Subcutaneous abdominal adipose tissue (tissue), 5 donors: ENCODE measurements at regions not wholly inside any gene's neighbourhood (a gene's known extent, or its start where the extent isn't known, plus 50 kb on each side); places are given as distances from the start of the nearest gene placed in this dataset.
"Not testable (repeated sequence)": the region's sequence is repeated elsewhere in the genome, so short reads cannot be mapped to it uniquely, and the experiment has no call there.

Experiments
- H3K27ac ChIP-seq: one replicate; pipeline ENCODE4 v1.7.0; 2013; ENCODE audit warnings: low read depth, mild to moderate bottlenecking, inconsistent platforms, low read length, moderate library complexity
- H3K27me3 ChIP-seq, 5 donors: one replicate each; pipeline ENCODE4 v1.7.0; 2013; ENCODE audit warnings: low read length in 5 of 5, inconsistent platforms in 1 of 5; ENCODE audit not compliant: control insufficient read depth in 5 of 5, insufficient read depth in 4 of 5
- H3K36me3 ChIP-seq, 5 donors: one replicate each; pipeline ENCODE4 v1.7.0; 2013; ENCODE audit warnings: low read length in 5 of 5; ENCODE audit not compliant: control insufficient read depth in 5 of 5, insufficient read depth in 5 of 5
- H3K4me1 ChIP-seq, 5 donors: one replicate each; pipeline ENCODE4 v1.7.0; 2013; ENCODE audit warnings: low read length in 5 of 5, mild to moderate bottlenecking in 3 of 5, moderate library complexity in 1 of 5; ENCODE audit not compliant: control insufficient read depth in 5 of 5, insufficient read depth in 5 of 5
- H3K4me3 ChIP-seq, 5 donors: one replicate each; pipeline ENCODE4 v1.7.0; 2013; ENCODE audit warnings: low read length in 5 of 5, low read depth in 1 of 5
- H3K9ac ChIP-seq, 5 donors: one replicate each; pipeline ENCODE4 v1.7.0; 2013; ENCODE audit warnings: low read length in 5 of 5, mild to moderate bottlenecking in 4 of 5, moderate library complexity in 3 of 5
- H3K9me3 ChIP-seq, 5 donors: one replicate each; pipeline ENCODE4 v1.7.0; 2013; ENCODE audit warnings: low read length in 5 of 5; ENCODE audit not compliant: control insufficient read depth in 5 of 5
- donor health status: healthy.
- donor health status: healthy.
- donor health status: healthy.
- donor health status: healthy.
- donor health status: healthy.

- Histone ChIP-seq H3K9ac (no peak overlapping the region), H3K4me3 (no peak overlapping the region)
Measured at GRCh38 chr2:38142627-38143026, 66.7 kb upstream of the CYP1B1 start.

GRCh38 chr2:38141501-38141900, 65.5 kb upstream of the CYP1B1 start:
- H3K4me3 ChIP-seq, result no peak overlapping the region
- no peak overlapping the region for H3K27ac ChIP-seq
- H3K36me3 ChIP-seq, result no peaks in the 10 kb centered on the region
- peaks cover 0 to 5% (median 3%) of the 10 kb centered on the region in 5 donors for H3K4me1 ChIP-seq
- peaks cover 0 to 2% (median 0%) of the 10 kb centered on the region in 5 donors for H3K9me3 ChIP-seq
- H3K27me3 ChIP-seq, result no peaks in the 10 kb centered on the region
- H3K9ac ChIP-seq, result no peak overlapping the region

More at GRCh38 chr2:38142627-38143026, 66.7 kb upstream of the CYP1B1 start:
- Histone ChIP-seq H3K9me3 (peaks cover 0 to 2% (median 0%) of the 10 kb centered on the region in 5 donors), H3K36me3 (no peaks in the 10 kb centered on the region), H3K27ac (no peak overlapping the region), H3K4me1 (peaks cover 3 to 14% (median 13%) of the 10 kb centered on the region in 5 donors), H3K27me3 (no peaks in the 10 kb centered on the region)

GRCh38 chr2:38138996-38139395, 63.0 kb upstream of the CYP1B1 start:
- H3K9me3 ChIP-seq, result peaks cover 0 to 2% (median 0%) of the 10 kb centered on the region in 5 donors
- H3K27me3 ChIP-seq, result no peaks in the 10 kb centered on the region
- H3K4me3 ChIP-seq, result no peak overlapping the region
- no peak overlapping the region for H3K27ac ChIP-seq
- H3K9ac ChIP-seq, result no peak overlapping the region
- no peaks in the 10 kb centered on the region for H3K4me1 ChIP-seq
- H3K36me3 ChIP-seq, result no peaks in the 10 kb centered on the region

- no peaks in the 10 kb centered on the region for H3K27me3 ChIP-seq
- H3K9me3 ChIP-seq, result no peaks in the 10 kb centered on the region
- no peak overlapping the region for H3K4me3 ChIP-seq
- no peak overlapping the region for H3K9ac ChIP-seq
- no peak overlapping the region for H3K27ac ChIP-seq
- H3K36me3 ChIP-seq, result no peaks in the 10 kb centered on the region
- no peaks in the 10 kb centered on the region for H3K4me1 ChIP-seq
Measured at GRCh38 chr2:38138419-38138818, 62.5 kb upstream of the CYP1B1 start.

GRCh38 chr2:38137958-38138357, 62.0 kb upstream of the CYP1B1 start:
- not testable (repeated sequence) for H3K4me3 ChIP-seq, H3K9ac ChIP-seq, H3K9me3 ChIP-seq, H3K36me3 ChIP-seq, H3K27me3 ChIP-seq, H3K4me1 ChIP-seq, H3K27ac ChIP-seq

GRCh38 chr2:38131676-38132075, 55.7 kb upstream of the CYP1B1 start:
- Histone ChIP-seq H3K4me1 (peaks cover 0 to 23% (median 18%) of the 10 kb centered on the region in 5 donors), H3K9me3 (peaks cover 0 to 5% (median 0%) of the 10 kb centered on the region in 5 donors), H3K9ac (no peak overlapping the region), H3K27me3 (no peaks in the 10 kb centered on the region), H3K36me3 (no peaks in the 10 kb centered on the region), H3K27ac (no peak overlapping the region), H3K4me3 (no peak overlapping the region)

- Histone ChIP-seq H3K9me3 (peaks cover 0 to 5% (median 0%) of the 10 kb centered on the region in 5 donors), H3K4me3 (no peak overlapping the region), H3K36me3 (no peaks in the 10 kb centered on the region), H3K27ac (no peak overlapping the region), H3K9ac (no peak overlapping the region), H3K27me3 (no peaks in the 10 kb centered on the region), H3K4me1 (peaks cover 0 to 23% (median 18%) of the 10 kb centered on the region in 5 donors)
Measured at GRCh38 chr2:38130876-38131275, 54.9 kb upstream of the CYP1B1 start.

- Histone ChIP-seq H3K4me1 (peaks cover 0 to 23% (median 18%) of the 10 kb centered on the region in 5 donors), H3K4me3 (no peak overlapping the region), H3K27ac (no peak overlapping the region), H3K27me3 (no peaks in the 10 kb centered on the region), H3K36me3 (no peaks in the 10 kb centered on the region), H3K9me3 (peaks cover 0 to 5% (median 0%) of the 10 kb centered on the region in 5 donors), H3K9ac (no peak overlapping the region)
Measured at GRCh38 chr2:38129987-38130386, 54.0 kb upstream of the CYP1B1 start.

GRCh38 chr2:38129481-38129880, 53.5 kb upstream of the CYP1B1 start:
- Histone ChIP-seq H3K27me3 (no peaks in the 10 kb centered on the region), H3K4me1 (peaks cover 0 to 23% (median 18%) of the 10 kb centered on the region in 5 donors), H3K9me3 (peaks cover 0 to 5% (median 0%) of the 10 kb centered on the region in 5 donors), H3K36me3 (no peaks in the 10 kb centered on the region), H3K27ac (no peak overlapping the region), H3K4me3 (no peak overlapping the region), H3K9ac (no peak overlapping the region)

- Histone ChIP-seq H3K4me3 (no peak overlapping the region), H3K27ac (no peak overlapping the region), H3K27me3 (no peaks in the 10 kb centered on the region), H3K4me1 (peaks cover 0 to 23% (median 18%) of the 10 kb centered on the region in 5 donors), H3K9me3 (peaks cover 0 to 5% (median 0%) of the 10 kb centered on the region in 5 donors), H3K9ac (no peak overlapping the region), H3K36me3 (no peaks in the 10 kb centered on the region)
Measured at GRCh38 chr2:38128653-38129052, 52.7 kb upstream of the CYP1B1 start.
